ENCODE measurements at regions not wholly inside any gene's neighbourhood (a gene's known extent, or its start where the extent isn't known, plus 50 kb on each side); places are given as distances from the start of the nearest gene placed in this dataset.

GRCh38 chr9:90986161-90986560 lies 184.5 kb downstream of the SYK start:
- H3F3A ChIP-seq (ENCODE audit: control insufficient read depth, insufficient read depth), result no peaks in the 10 kb centered on the region
- H3K27me3 ChIP-seq (ENCODE audit: control insufficient read depth, low read length), result peaks cover 5% of the 10 kb centered on the region; the same call in 1 of the 2 replicates
- TF ChIP-seq CTCF (IDR thresholded peaks at IDR 0.05; ENCODE audit: low read depth, low read length, poor library complexity, severe bottlenecking) (no peak), EZH2phosphoT487 (IDR thresholded peaks at IDR 0.05; ENCODE audit: borderline replicate concordance, low read length) (no peak)
- no peaks in the 10 kb centered on the region for H3K4me1 ChIP-seq (ENCODE audit: control insufficient read depth, low read length)
- no peaks in the 10 kb centered on the region for H3K79me2 ChIP-seq (ENCODE audit: control insufficient read depth, low read length)
- H3K9me3 ChIP-seq (ENCODE audit: control insufficient read depth, insufficient read depth, low read length), result no peaks in the 10 kb centered on the region
- no peak overlapping the region for H3K27ac ChIP-seq (ENCODE audit: low read depth, low read length)
- no peaks in the 10 kb centered on the region for H3K9me2 ChIP-seq (replicated peaks; ENCODE audit: control insufficient read depth, low read length)
- H3K36me3 ChIP-seq (ENCODE audit: control insufficient read depth, low read length), result no peaks in the 10 kb centered on the region
- no peak overlapping the region for H3K4me3 ChIP-seq (ENCODE audit: low read length)
- H4K20me1 ChIP-seq (ENCODE audit: control insufficient read depth, insufficient read depth, low read depth, low read length), result no peaks in the 10 kb centered on the region
- no peak overlapping the region for H3K4me2 ChIP-seq (ENCODE audit: low read length)

- Histone ChIP-seq H3K36me3 (ENCODE audit: control insufficient read depth, low read length) (no peaks in the 10 kb centered on the region), H3F3A (ENCODE audit: control insufficient read depth, insufficient read depth) (no peaks in the 10 kb centered on the region), H3K4me2 (ENCODE audit: low read length) (no peak overlapping the region), H4K20me1 (ENCODE audit: control insufficient read depth, insufficient read depth, low read depth, low read length) (no peaks in the 10 kb centered on the region), H3K27ac (ENCODE audit: low read depth, low read length) (no peak overlapping the region), H3K4me1 (ENCODE audit: control insufficient read depth, low read length) (no peaks in the 10 kb centered on the region), H3K27me3 (ENCODE audit: control insufficient read depth, low read length) (peaks cover 5% of the 10 kb centered on the region; the same call in 1 of the 2 replicates), H3K9me3 (ENCODE audit: control insufficient read depth, insufficient read depth, low read length) (no peaks in the 10 kb centered on the region), H3K4me3 (ENCODE audit: low read length) (no peak overlapping the region), H3K79me2 (ENCODE audit: control insufficient read depth, low read length) (no peaks in the 10 kb centered on the region), H3K9me2 (replicated peaks; ENCODE audit: control insufficient read depth, low read length) (no peaks in the 10 kb centered on the region)
- no peak for TF ChIP-seq CTCF (IDR thresholded peaks at IDR 0.05; ENCODE audit: low read depth, low read length, poor library complexity, severe bottlenecking)
- no peak for TF ChIP-seq EZH2phosphoT487 (IDR thresholded peaks at IDR 0.05; ENCODE audit: borderline replicate concordance, low read length)
Observed at GRCh38 chr9:90987566-90987965, 185.9 kb downstream of the SYK start.

GRCh38 chr9:90988318-90988717 lies 186.7 kb downstream of the SYK start:
- TF ChIP-seq CTCF (IDR thresholded peaks at IDR 0.05; ENCODE audit: low read depth, low read length, poor library complexity, severe bottlenecking), result no peak
- TF ChIP-seq EZH2phosphoT487 (IDR thresholded peaks at IDR 0.05; ENCODE audit: borderline replicate concordance, low read length), result no peak
- Histone ChIP-seq H3F3A (ENCODE audit: control insufficient read depth, insufficient read depth) (no peaks in the 10 kb centered on the region), H3K27me3 (ENCODE audit: control insufficient read depth, low read length) (peaks cover 5% of the 10 kb centered on the region; the same call in 1 of the 2 replicates), H4K20me1 (ENCODE audit: control insufficient read depth, insufficient read depth, low read depth, low read length) (no peaks in the 10 kb centered on the region), H3K4me3 (ENCODE audit: low read length) (no peak overlapping the region), H3K79me2 (ENCODE audit: control insufficient read depth, low read length) (no peaks in the 10 kb centered on the region), H3K9me3 (ENCODE audit: control insufficient read depth, insufficient read depth, low read length) (no peaks in the 10 kb centered on the region), H3K4me2 (ENCODE audit: low read length) (no peak overlapping the region), H3K4me1 (ENCODE audit: control insufficient read depth, low read length) (no peaks in the 10 kb centered on the region), H3K27ac (ENCODE audit: low read depth, low read length) (no peak overlapping the region), H3K9me2 (replicated peaks; ENCODE audit: control insufficient read depth, low read length) (no peaks in the 10 kb centered on the region), H3K36me3 (ENCODE audit: control insufficient read depth, low read length) (no peaks in the 10 kb centered on the region)

Measured in DOHH2 (cell line).